Ovary (tissue), 3 donors: ENCODE measurements at regions not wholly inside any gene's neighbourhood (a gene's known extent, or its start where the extent isn't known, plus 50 kb on each side); places are given as distances from the start of the nearest gene placed in this dataset.

ENCODE experiments used
- EP300 ChIP-seq: sonication (generic); formaldehyde crosslinking; IDR thresholded peaks from one replicate; pipeline ENCODE4 v1.6.1; 2017; ENCODE audit warnings: antibody characterized with exemption
- POLR2A ChIP-seq: fragments of 450-650 bp; IDR thresholded peaks from one replicate; pipeline ENCODE4 v1.6.1; 2017; ENCODE audit warnings: antibody characterized with exemption, mild to moderate bottlenecking, moderate library complexity
- TF ChIP-seq, protein P1 (sequence below), 3 donors: fragments of 450-650 bp in 2 of 3; fragments of 200-600 bp in 1 of 3; IDR thresholded peaks; one replicate each; pipeline versions ENCODE4 v1.5.1 to v1.8.0; 2016 to 2022; ENCODE audit warnings: antibody characterized with exemption in 3 of 3, mild to moderate bottlenecking in 1 of 3
- donor health status: DM: no; HTN: no; CAD: no.

DNA sequence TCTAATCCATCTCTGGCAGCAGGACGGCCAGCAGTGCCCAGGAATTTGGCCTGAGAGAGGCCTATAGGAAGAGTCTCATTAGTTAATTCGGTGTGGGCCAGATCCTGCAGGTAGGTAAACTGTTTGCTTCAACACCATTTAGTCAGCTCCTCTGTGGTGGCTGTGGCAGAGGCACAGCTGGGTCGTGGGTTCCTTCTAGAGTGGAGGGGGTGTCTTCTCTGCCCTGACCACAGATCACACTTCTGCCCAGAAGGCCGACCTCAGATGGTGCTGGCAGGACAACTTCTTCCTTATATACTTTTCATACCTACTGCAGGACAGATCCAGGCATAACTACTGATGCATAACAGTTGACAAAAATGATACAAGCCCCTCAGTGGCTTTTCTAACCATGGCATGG, 281.4 kb downstream of the RPS6KC1 start:
- no peak for TF ChIP-seq POLR2A
- TF ChIP-seq, protein P1, sequence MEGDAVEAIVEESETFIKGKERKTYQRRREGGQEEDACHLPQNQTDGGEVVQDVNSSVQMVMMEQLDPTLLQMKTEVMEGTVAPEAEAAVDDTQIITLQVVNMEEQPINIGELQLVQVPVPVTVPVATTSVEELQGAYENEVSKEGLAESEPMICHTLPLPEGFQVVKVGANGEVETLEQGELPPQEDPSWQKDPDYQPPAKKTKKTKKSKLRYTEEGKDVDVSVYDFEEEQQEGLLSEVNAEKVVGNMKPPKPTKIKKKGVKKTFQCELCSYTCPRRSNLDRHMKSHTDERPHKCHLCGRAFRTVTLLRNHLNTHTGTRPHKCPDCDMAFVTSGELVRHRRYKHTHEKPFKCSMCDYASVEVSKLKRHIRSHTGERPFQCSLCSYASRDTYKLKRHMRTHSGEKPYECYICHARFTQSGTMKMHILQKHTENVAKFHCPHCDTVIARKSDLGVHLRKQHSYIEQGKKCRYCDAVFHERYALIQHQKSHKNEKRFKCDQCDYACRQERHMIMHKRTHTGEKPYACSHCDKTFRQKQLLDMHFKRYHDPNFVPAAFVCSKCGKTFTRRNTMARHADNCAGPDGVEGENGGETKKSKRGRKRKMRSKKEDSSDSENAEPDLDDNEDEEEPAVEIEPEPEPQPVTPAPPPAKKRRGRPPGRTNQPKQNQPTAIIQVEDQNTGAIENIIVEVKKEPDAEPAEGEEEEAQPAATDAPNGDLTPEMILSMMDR (IDR thresholded peaks at IDR 0.05): no peak
- no peak for TF ChIP-seq EP300
